ENCODE measurements at regions not wholly inside any gene's neighbourhood (a gene's known extent, or its start where the extent isn't known, plus 50 kb on each side); places are given as distances from the start of the nearest gene placed in this dataset.

GRCh38 chr3:1727242-1727641, 371.4 kb upstream of the CNTN4 start:
- no peak overlapping the region for H3K27ac Mint-ChIP-seq (ENCODE audit: unreplicated experiment)
- no peaks in the 10 kb centered on the region for H3K4me1 Mint-ChIP-seq (ENCODE audit: unreplicated experiment)
- TF ChIP-seq CTCF (IDR thresholded peaks at IDR 0.05; ENCODE audit: unreplicated experiment), result no peak
- no peaks in the 10 kb centered on the region for H3K27me3 Mint-ChIP-seq (ENCODE audit: unreplicated experiment)
- DNase-seq (ENCODE audit: low spot score), result no peak
- H3K36me3 Mint-ChIP-seq (ENCODE audit: low read depth, unreplicated experiment), result peaks cover 3% of the 10 kb centered on the region
- no peak overlapping the region for H3K4me3 Mint-ChIP-seq (ENCODE audit: unreplicated experiment)
- peaks cover 19% of the 10 kb centered on the region for H3K9me3 Mint-ChIP-seq (ENCODE audit: unreplicated experiment)

GRCh38 chr3:1728510-1728909, 370.2 kb upstream of the CNTN4 start:
- no peak overlapping the region for H3K27ac Mint-ChIP-seq (ENCODE audit: unreplicated experiment)
- TF ChIP-seq CTCF (IDR thresholded peaks at IDR 0.05; ENCODE audit: unreplicated experiment), result no peak
- no peaks in the 10 kb centered on the region for H3K4me1 Mint-ChIP-seq (ENCODE audit: unreplicated experiment)
- H3K27me3 Mint-ChIP-seq (ENCODE audit: unreplicated experiment), result no peaks in the 10 kb centered on the region
- peaks cover 20% of the 10 kb centered on the region for H3K9me3 Mint-ChIP-seq (ENCODE audit: unreplicated experiment)
- peaks cover 3% of the 10 kb centered on the region for H3K36me3 Mint-ChIP-seq (ENCODE audit: low read depth, unreplicated experiment)
- no peak overlapping the region for H3K4me3 Mint-ChIP-seq (ENCODE audit: unreplicated experiment)
- DNase-seq (ENCODE audit: low spot score), result no peak

GRCh38 chr3:1734494-1735122, 364.1 kb upstream of the CNTN4 start:
- no peaks in the 10 kb centered on the region for H3K4me1 Mint-ChIP-seq (ENCODE audit: unreplicated experiment)
- peaks cover 3% of the 10 kb centered on the region for H3K36me3 Mint-ChIP-seq (ENCODE audit: low read depth, unreplicated experiment)
- peaks cover 2% of the 10 kb centered on the region for H3K27me3 Mint-ChIP-seq (ENCODE audit: unreplicated experiment)
- peaks cover 20% of the 10 kb centered on the region for H3K9me3 Mint-ChIP-seq (ENCODE audit: unreplicated experiment)
- H3K4me3 Mint-ChIP-seq (ENCODE audit: unreplicated experiment), result no peak overlapping the region
- no peak for DNase-seq (ENCODE audit: low spot score)
- H3K27ac Mint-ChIP-seq (ENCODE audit: unreplicated experiment), result no peak overlapping the region
- TF ChIP-seq CTCF (IDR thresholded peaks at IDR 0.05; ENCODE audit: unreplicated experiment), result no peak

- Mint-ChIP-seq H3K4me1 (ENCODE audit: unreplicated experiment) (no peaks in the 10 kb centered on the region), H3K9me3 (ENCODE audit: unreplicated experiment) (peaks cover 29% of the 10 kb centered on the region), H3K27ac (ENCODE audit: unreplicated experiment) (no peak overlapping the region), H3K36me3 (ENCODE audit: low read depth, unreplicated experiment) (no peaks in the 10 kb centered on the region), H3K4me3 (ENCODE audit: unreplicated experiment) (no peak overlapping the region), H3K27me3 (ENCODE audit: unreplicated experiment) (no peaks in the 10 kb centered on the region)
- TF ChIP-seq CTCF (IDR thresholded peaks at IDR 0.05; ENCODE audit: unreplicated experiment), result no peak
- DNase-seq (ENCODE audit: low spot score), result no peak
Measured at GRCh38 chr3:1752205-1752604, 346.5 kb upstream of the CNTN4 start.

- Mint-ChIP-seq H3K9me3 (ENCODE audit: unreplicated experiment) (peaks cover 20% of the 10 kb centered on the region), H3K27ac (ENCODE audit: unreplicated experiment) (no peak overlapping the region), H3K27me3 (ENCODE audit: unreplicated experiment) (peaks cover 2% of the 10 kb centered on the region), H3K4me3 (ENCODE audit: unreplicated experiment) (no peak overlapping the region), H3K4me1 (ENCODE audit: unreplicated experiment) (no peaks in the 10 kb centered on the region), H3K36me3 (ENCODE audit: low read depth, unreplicated experiment) (no peaks in the 10 kb centered on the region)
- no peak for DNase-seq (ENCODE audit: low spot score)
- no peak for TF ChIP-seq CTCF (IDR thresholded peaks at IDR 0.05; ENCODE audit: unreplicated experiment)
Measured at GRCh38 chr3:1766384-1766783, 332.3 kb upstream of the CNTN4 start.

Measured in endothelial cell (in vitro differentiated cells).